PC-9 (cell line): ENCODE measurements at regions not wholly inside any gene's neighbourhood (a gene's known extent, or its start where the extent isn't known, plus 50 kb on each side); places are given as distances from the start of the nearest gene placed in this dataset.

Experiments used
- EZH2 ChIP-seq: fragments of 200-600 bp; sonication (generic); IDR thresholded peaks from 2 replicates; pipeline ENCODE4 v1.8.0; 2017; ENCODE audit warnings: antibody characterized with exemption, low read depth
- TF ChIP-seq, protein P1 (sequence below): fragments of 200-600 bp; sonication (generic); conservative IDR thresholded peaks from 2 replicates; pipeline ENCODE4 v1.6.1; 2017; ENCODE audit warnings: mixed run types, antibody characterized with exemption, mild to moderate bottlenecking, moderate library complexity

DNA sequence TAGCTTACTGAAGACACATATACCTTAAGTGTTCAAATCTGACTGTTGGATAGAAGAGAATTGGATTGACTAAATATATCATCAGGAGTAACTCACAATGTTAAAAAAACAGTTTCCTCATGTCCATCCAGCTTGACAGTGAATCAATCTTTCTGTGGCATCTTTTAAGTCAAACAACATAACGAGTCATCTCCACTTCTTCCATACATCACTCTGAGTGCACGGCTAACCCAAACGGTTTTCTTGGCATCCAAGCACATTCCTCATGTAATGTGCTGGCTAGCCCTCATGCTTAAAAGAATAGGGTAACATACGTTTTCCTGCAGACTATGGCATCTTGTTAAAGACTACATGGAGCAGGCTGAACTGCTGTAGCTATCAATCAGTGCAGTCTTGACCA is 291.5 kb upstream of the TRPC7 start:
- no peak for TF ChIP-seq EZH2
- TF ChIP-seq, protein P1, sequence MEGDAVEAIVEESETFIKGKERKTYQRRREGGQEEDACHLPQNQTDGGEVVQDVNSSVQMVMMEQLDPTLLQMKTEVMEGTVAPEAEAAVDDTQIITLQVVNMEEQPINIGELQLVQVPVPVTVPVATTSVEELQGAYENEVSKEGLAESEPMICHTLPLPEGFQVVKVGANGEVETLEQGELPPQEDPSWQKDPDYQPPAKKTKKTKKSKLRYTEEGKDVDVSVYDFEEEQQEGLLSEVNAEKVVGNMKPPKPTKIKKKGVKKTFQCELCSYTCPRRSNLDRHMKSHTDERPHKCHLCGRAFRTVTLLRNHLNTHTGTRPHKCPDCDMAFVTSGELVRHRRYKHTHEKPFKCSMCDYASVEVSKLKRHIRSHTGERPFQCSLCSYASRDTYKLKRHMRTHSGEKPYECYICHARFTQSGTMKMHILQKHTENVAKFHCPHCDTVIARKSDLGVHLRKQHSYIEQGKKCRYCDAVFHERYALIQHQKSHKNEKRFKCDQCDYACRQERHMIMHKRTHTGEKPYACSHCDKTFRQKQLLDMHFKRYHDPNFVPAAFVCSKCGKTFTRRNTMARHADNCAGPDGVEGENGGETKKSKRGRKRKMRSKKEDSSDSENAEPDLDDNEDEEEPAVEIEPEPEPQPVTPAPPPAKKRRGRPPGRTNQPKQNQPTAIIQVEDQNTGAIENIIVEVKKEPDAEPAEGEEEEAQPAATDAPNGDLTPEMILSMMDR: no peak
